ENCODE measurements at regions not wholly inside any gene's neighbourhood (a gene's known extent, or its start where the extent isn't known, plus 50 kb on each side); places are given as distances from the start of the nearest gene placed in this dataset.

DNA sequence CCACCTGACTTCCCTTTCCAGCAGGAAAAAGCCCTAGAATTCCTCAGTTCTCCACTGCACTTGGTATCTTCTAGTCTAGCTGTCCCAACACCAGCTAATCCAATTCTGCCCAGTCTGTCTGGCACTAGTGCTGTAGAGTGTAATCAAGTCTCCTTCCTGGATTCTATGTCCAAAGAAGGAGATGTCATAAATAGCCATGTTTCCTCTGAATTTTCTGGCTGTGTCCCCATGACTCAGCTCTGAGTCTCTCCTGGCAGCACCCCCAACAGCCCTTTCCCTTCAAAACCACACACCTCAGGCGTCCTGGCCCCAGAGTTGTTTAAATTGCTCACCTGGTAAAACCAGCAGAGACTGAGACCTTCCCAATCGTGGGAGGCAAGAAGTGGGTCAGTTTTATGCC lies 197.2 kb downstream of the GRXCR1 start:
- no CpG with 5 or more reads among the region's 2 CpGs for WGBS (ENCODE audit: insufficient coverage)
- Histone ChIP-seq H3K27ac (ENCODE audit: low read length) (no peak overlapping the region), H3K27me3 (ENCODE audit: control insufficient read depth, insufficient read depth, low read length) (no peaks in the 10 kb centered on the region), H3K4me3 (ENCODE audit: low read length) (no peak overlapping the region), H3K4me1 (ENCODE audit: control insufficient read depth, insufficient read depth, low read length) (no peaks in the 10 kb centered on the region), H3K9me3 (replicated peaks; ENCODE audit: control insufficient read depth, low read depth, low read length) (no peaks in the 10 kb centered on the region), H3K36me3 (ENCODE audit: control insufficient read depth, insufficient read depth, low read length) (no peaks in the 10 kb centered on the region)
- DNase-seq, result no peak

DNA sequence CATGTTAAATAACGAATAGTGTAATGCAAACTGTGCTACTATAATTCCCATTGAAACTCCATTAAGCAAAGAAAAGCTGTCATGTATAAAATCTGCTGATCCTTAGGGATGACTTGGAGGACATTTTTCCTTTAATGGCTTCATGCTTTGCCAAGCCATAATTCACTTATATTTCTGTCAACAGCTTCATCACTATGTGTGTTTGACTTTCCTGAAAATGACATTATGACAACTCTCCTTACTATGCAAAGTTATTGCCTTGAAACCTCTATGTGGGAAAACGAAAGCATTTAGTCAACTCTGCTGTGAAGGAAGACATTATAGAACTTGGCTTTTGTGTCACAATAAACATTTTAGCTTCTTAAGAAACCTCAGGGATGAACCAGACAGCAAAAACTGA lies 210.5 kb downstream of the GRXCR1 start:
- no peaks in the 10 kb centered on the region for H3K27me3 ChIP-seq (ENCODE audit: control insufficient read depth, insufficient read depth, low read length)

DNA sequence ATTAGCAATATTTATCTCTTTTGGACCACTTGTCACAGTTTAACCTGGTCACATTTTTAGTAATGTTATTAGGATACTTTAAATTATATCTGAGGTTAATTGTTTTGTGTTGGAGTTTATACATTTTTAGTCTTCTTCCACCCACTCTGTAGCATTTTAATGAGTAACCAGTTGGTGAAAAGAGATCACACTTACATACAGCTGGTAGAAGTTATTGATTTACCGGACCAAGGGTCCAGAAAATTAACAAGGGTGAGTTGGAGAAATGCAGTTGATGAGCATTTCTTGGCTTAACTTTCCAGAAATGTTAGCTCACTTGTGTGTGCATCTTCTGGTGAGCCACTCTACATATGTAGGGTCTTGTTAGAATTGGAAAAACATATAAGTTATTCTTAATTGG lies 219.6 kb downstream of the GRXCR1 start:
- Histone ChIP-seq H3K4me1 (ENCODE audit: control insufficient read depth, insufficient read depth, low read length) (no peaks in the 10 kb centered on the region), H3K36me3 (ENCODE audit: control insufficient read depth, insufficient read depth, low read length) (no peaks in the 10 kb centered on the region), H3K4me3 (ENCODE audit: low read length) (no peak overlapping the region), H3K9me3 (replicated peaks; ENCODE audit: control insufficient read depth, low read depth, low read length) (no peaks in the 10 kb centered on the region), H3K27me3 (ENCODE audit: control insufficient read depth, insufficient read depth, low read length) (no peaks in the 10 kb centered on the region), H3K27ac (ENCODE audit: low read length) (no peak overlapping the region)
- WGBS (ENCODE audit: insufficient coverage), result no CpG with 5 or more reads among the region's 1 CpG
- no peak for DNase-seq

More for the DNA sequence above, 210.5 kb downstream of the GRXCR1 start:
- Histone ChIP-seq H3K9me3 (replicated peaks; ENCODE audit: control insufficient read depth, low read depth, low read length) (no peaks in the 10 kb centered on the region), H3K27ac (ENCODE audit: low read length) (no peak overlapping the region), H3K4me3 (ENCODE audit: low read length) (no peak overlapping the region), H3K4me1 (ENCODE audit: control insufficient read depth, insufficient read depth, low read length) (no peaks in the 10 kb centered on the region), H3K36me3 (ENCODE audit: control insufficient read depth, insufficient read depth, low read length) (no peaks in the 10 kb centered on the region)
- DNase-seq, result no peak
- no CpG with 5 or more reads among the region's 2 CpGs for WGBS (ENCODE audit: insufficient coverage)

DNA sequence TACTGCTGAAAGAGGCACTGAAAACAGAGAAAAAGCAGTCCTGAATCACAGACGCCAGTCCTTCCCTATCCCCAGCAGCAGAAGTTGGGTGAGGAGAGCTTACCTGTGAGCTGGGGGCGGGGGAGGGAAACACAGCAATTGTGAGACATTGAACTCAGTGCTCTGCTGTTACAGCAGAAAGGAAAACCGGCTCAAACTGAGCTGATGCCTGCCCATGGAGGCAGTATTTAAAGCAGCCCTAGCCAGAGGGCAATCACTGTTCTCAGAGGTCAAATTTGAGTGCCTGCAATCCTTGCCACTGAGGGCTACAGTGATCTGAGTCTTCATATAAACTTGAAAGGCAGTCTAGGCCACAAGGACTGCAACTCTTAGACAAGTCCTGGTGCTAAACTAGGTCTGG lies 220.7 kb downstream of the GRXCR1 start:
- Histone ChIP-seq H3K27me3 (ENCODE audit: control insufficient read depth, insufficient read depth, low read length) (no peaks in the 10 kb centered on the region), H3K4me1 (ENCODE audit: control insufficient read depth, insufficient read depth, low read length) (no peaks in the 10 kb centered on the region), H3K4me3 (ENCODE audit: low read length) (no peak overlapping the region), H3K27ac (ENCODE audit: low read length) (no peak overlapping the region), H3K9me3 (replicated peaks; ENCODE audit: control insufficient read depth, low read depth, low read length) (no peaks in the 10 kb centered on the region), H3K36me3 (ENCODE audit: control insufficient read depth, insufficient read depth, low read length) (no peaks in the 10 kb centered on the region)
- no peak for DNase-seq
- 36% methylated on average over 2 of the region's 3 CpGs for WGBS (ENCODE audit: insufficient coverage)

DNA sequence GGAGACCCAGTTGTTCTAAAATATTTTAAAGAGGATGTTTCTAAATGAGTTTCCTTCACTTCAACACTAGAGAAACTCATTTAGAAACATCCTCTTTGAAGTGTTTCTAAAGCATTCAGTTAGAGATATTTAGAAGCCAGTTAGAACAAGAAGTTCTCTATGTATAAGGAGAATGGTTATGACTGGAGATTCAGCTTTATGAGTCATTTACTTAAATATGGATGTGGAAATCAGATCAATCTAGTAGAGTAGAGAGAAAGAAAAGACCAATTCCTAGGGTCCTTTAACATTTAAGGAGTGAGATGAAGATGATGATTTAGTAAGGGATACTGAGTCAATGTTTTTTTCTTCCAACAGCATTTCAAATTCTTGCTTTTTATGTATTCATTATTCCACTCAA lies 234.1 kb downstream of the GRXCR1 start:
- Histone ChIP-seq H3K27me3 (ENCODE audit: control insufficient read depth, insufficient read depth, low read length) (no peaks in the 10 kb centered on the region), H3K9me3 (replicated peaks; ENCODE audit: control insufficient read depth, low read depth, low read length) (no peaks in the 10 kb centered on the region), H3K4me3 (ENCODE audit: low read length) (no peak overlapping the region), H3K36me3 (ENCODE audit: control insufficient read depth, insufficient read depth, low read length) (no peaks in the 10 kb centered on the region), H3K4me1 (ENCODE audit: control insufficient read depth, insufficient read depth, low read length) (no peaks in the 10 kb centered on the region), H3K27ac (ENCODE audit: low read length) (no peak overlapping the region)
- DNase-seq, result no peak

DNA sequence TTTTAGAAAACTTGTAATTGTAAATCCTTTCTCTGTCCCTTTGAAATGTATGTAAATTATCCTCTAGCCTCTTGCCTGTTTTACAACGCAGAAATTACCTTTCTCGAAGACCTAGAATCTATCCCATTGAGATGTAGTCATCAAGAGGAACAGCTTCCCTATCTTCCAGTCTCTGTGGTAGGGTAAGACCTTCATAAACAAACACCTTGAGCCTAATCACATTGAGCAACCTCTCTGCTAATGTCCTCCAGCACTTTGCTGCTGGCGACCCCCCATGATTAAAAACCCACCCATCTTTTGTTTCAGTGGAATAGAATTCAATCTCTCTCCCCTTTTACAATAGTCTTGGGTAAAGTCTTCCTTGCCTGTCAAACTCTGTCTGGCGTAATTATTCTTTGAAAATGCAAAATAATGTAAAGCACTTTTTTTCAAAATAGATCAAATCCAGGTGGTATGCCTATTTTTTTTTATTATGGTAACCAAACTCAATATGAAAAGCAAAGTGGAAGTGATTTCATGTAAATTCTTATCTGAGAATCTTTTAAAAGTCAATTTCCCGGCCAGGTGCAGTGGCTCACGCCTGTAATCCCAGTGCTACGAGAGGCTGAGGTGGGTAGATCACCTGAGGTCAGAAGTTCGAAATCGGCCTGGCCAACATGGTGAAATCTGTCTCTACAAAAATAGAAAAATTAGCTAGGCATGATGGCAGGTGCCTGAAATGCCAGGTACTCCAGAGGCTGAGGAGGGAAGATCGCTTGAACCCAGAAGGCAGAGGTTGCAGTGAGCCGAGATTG lies 237.9 kb downstream of the GRXCR1 start:
- 82% methylated on average over 5 of the region's 11 CpGs for WGBS (ENCODE audit: insufficient coverage)
- H3K9me3 ChIP-seq (replicated peaks; ENCODE audit: control insufficient read depth, low read depth, low read length), result no peaks in the 10 kb centered on the region
- no peak for DNase-seq

DNA sequence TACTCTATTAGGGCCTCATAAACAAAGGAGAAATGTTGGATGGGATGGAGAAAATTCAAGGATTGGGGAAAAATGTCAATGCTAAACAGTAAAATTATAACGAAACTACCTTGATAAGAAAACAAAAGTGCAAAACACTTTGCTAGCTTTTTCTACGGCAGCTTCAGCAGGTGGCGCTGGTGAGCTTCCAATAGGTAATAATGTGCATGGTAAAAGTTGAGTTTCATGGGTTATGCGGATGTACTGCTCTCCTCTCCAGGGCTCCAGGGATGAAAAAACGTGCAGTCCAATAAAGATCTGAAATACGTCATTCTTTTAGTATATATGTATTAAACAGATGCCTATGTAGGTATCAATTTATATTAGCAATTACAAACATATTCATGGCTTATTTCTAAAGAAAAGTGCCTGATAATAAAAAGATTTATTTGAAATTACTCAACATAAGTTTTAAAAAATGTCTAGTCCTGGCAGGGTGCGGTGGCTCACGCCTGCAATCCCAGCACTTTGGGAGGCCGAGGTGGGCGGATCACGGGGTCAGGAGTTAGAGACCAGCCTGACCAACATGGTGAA lies 239.6 kb downstream of the GRXCR1 start:
- Histone ChIP-seq H3K36me3 (ENCODE audit: control insufficient read depth, insufficient read depth, low read length) (no peaks in the 10 kb centered on the region), H3K27ac (ENCODE audit: low read length) (no peak overlapping the region), H3K27me3 (ENCODE audit: control insufficient read depth, insufficient read depth, low read length) (no peaks in the 10 kb centered on the region), H3K9me3 (replicated peaks; ENCODE audit: control insufficient read depth, low read depth, low read length) (no peaks in the 10 kb centered on the region), H3K4me1 (ENCODE audit: control insufficient read depth, insufficient read depth, low read length) (no peaks in the 10 kb centered on the region), H3K4me3 (ENCODE audit: low read length) (no peak overlapping the region)
- peak; percentile 68 for DNase-seq
- WGBS (ENCODE audit: insufficient coverage), result no CpG with 5 or more reads among the region's 11 CpGs

More for the DNA sequence above, 237.9 kb downstream of the GRXCR1 start:
- no peaks in the 10 kb centered on the region for H3K27me3 ChIP-seq (ENCODE audit: control insufficient read depth, insufficient read depth, low read length)
- no peak overlapping the region for H3K27ac ChIP-seq (ENCODE audit: low read length)
- H3K4me3 ChIP-seq (ENCODE audit: low read length), result no peak overlapping the region
- H3K36me3 ChIP-seq (ENCODE audit: control insufficient read depth, insufficient read depth, low read length), result no peaks in the 10 kb centered on the region
- H3K4me1 ChIP-seq (ENCODE audit: control insufficient read depth, insufficient read depth, low read length), result no peaks in the 10 kb centered on the region

DNA sequence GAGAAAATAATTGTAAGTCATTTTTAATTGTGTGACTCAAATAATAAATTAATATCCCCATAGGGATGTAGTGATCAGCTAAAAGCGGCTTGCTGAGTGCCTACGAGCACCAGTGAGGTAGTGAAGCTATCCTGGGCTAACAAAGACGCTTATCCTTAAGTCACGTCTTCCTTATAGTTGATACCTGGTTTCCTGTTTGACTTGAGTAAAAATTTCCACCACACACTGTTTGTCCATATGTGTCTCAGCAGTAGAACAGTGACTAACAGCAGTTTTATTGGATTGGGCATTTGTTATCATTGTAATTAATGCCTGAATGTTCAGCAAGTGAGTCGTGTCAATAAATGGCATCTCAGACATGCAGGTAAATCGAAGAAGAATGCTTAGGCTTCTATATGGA lies 241.1 kb downstream of the GRXCR1 start:
- DNase-seq, result no peak
- no peak overlapping the region for H3K27ac ChIP-seq (ENCODE audit: low read length)
- H3K9me3 ChIP-seq (replicated peaks; ENCODE audit: control insufficient read depth, low read depth, low read length), result peaks cover 2% of the 10 kb centered on the region
- no peaks in the 10 kb centered on the region for H3K36me3 ChIP-seq (ENCODE audit: control insufficient read depth, insufficient read depth, low read length)
- H3K27me3 ChIP-seq (ENCODE audit: control insufficient read depth, insufficient read depth, low read length), result no peaks in the 10 kb centered on the region
- H3K4me1 ChIP-seq (ENCODE audit: control insufficient read depth, insufficient read depth, low read length), result no peaks in the 10 kb centered on the region
- WGBS (ENCODE audit: insufficient coverage), result 82% methylated on average over 2 of the region's 6 CpGs
- no peak overlapping the region for H3K4me3 ChIP-seq (ENCODE audit: low read length)

DNA sequence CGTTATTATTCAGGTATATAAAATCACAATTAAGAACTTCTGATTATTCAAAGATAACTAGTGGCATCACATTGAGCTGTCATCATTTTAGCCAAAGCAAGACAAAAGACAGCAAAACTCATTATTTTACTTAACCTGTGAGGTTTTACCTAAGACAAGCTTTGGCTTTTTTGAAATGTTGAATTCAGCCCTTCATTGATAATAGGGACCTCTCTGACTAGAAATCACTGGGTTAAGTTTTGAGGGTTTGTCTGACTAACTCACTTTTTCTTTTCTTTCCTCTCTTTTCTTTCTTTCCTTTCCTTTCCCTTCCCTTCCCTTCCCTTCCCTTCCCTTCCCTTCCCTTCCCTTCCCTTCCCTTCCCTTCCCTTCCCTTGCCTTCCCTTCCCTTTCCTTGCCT lies 244.2 kb downstream of the GRXCR1 start:
- Histone ChIP-seq H3K27me3 (ENCODE audit: control insufficient read depth, insufficient read depth, low read length) (no peaks in the 10 kb centered on the region), H3K9me3 (replicated peaks; ENCODE audit: control insufficient read depth, low read depth, low read length) (peaks cover 2% of the 10 kb centered on the region), H3K4me3 (ENCODE audit: low read length) (no peak overlapping the region), H3K27ac (ENCODE audit: low read length) (no peak overlapping the region), H3K36me3 (ENCODE audit: control insufficient read depth, insufficient read depth, low read length) (no peaks in the 10 kb centered on the region), H3K4me1 (ENCODE audit: control insufficient read depth, insufficient read depth, low read length) (no peaks in the 10 kb centered on the region)
- DNase-seq, result no peak
- no CpG with 5 or more reads among the region's 1 CpG for WGBS (ENCODE audit: insufficient coverage)

DNA sequence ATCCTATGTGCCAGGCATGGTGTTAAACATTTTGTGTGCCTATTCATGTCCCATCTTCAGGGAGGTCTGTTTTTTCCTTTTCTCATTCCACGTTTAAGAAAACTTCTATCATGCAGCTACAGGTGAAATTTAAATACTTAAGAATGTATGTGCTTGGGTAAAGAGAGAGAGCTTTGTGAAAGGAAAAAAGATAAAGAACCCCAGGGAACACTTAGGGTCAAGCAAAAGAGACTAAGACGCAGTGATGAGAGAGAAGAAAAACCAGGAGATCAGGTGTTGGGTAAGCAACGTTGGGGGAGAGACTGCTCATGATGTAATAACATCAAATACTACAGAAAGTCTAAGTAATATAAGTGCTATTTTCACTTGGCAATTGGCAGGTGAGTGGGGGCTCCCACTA lies 253.7 kb downstream of the GRXCR1 start:
- Histone ChIP-seq H3K4me3 (ENCODE audit: low read length) (no peak overlapping the region), H3K4me1 (ENCODE audit: control insufficient read depth, insufficient read depth, low read length) (no peaks in the 10 kb centered on the region), H3K27ac (ENCODE audit: low read length) (no peak overlapping the region), H3K9me3 (replicated peaks; ENCODE audit: control insufficient read depth, low read depth, low read length) (no peaks in the 10 kb centered on the region), H3K27me3 (ENCODE audit: control insufficient read depth, insufficient read depth, low read length) (no peaks in the 10 kb centered on the region), H3K36me3 (ENCODE audit: control insufficient read depth, insufficient read depth, low read length) (no peaks in the 10 kb centered on the region)
- no CpG with 5 or more reads among the region's 3 CpGs for whole genome bisulfite sequencing (ENCODE audit: insufficient coverage)
- no peak for DNase-seq

All from muscle of leg (tissue), 3 donors.